HFF-Myc (cell line): ENCODE measurements at regions not wholly inside any gene's neighbourhood (a gene's known extent, or its start where the extent isn't known, plus 50 kb on each side); places are given as distances from the start of the nearest gene placed in this dataset.

Experiments
- DNase-seq: peaks from one replicate; pipeline ENCODE4 v3.0.0-alpha.2; 2011; ENCODE audit warnings: low read depth; ENCODE audit errors: extremely low read depth
- H3K4me3 ChIP-seq: replicated peaks from 2 replicates; pipeline ENCODE4 v1.5.1; 2011; ENCODE audit warnings: low read depth, mild to moderate bottlenecking, control low read depth, low read length
- TF ChIP-seq, protein P1 (sequence below): IDR thresholded peaks from 2 replicates; pipeline ENCODE4 v1.5.1; 2012; ENCODE audit warnings: mild to moderate bottlenecking, low read depth, low read length, control low read depth; ENCODE audit errors: missing control alignments

DNA sequence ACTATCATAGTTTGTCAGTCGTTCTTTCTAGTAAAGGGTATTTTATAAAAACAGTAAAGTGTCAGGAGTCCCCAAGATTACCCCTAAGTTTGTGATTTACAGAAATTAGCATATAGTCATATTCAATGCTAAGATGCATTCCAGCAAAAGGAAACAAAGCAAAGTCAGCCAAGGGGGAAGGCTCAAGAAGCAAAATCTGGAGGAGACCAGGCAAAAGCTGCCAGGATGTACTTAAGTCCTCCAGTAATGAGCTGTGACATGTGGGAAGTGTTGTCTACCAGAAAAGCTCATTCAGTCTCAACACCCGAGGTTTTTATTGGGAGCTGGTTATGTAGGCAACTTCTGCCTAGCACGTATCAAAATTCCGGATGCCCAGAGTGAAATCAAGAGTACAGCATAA is 373.4 kb upstream of the TMPRSS15 start:
- DNase-seq, result no peak
- TF ChIP-seq, protein P1, sequence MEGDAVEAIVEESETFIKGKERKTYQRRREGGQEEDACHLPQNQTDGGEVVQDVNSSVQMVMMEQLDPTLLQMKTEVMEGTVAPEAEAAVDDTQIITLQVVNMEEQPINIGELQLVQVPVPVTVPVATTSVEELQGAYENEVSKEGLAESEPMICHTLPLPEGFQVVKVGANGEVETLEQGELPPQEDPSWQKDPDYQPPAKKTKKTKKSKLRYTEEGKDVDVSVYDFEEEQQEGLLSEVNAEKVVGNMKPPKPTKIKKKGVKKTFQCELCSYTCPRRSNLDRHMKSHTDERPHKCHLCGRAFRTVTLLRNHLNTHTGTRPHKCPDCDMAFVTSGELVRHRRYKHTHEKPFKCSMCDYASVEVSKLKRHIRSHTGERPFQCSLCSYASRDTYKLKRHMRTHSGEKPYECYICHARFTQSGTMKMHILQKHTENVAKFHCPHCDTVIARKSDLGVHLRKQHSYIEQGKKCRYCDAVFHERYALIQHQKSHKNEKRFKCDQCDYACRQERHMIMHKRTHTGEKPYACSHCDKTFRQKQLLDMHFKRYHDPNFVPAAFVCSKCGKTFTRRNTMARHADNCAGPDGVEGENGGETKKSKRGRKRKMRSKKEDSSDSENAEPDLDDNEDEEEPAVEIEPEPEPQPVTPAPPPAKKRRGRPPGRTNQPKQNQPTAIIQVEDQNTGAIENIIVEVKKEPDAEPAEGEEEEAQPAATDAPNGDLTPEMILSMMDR, result no peak
- no peak overlapping the region for H3K4me3 ChIP-seq

DNA sequence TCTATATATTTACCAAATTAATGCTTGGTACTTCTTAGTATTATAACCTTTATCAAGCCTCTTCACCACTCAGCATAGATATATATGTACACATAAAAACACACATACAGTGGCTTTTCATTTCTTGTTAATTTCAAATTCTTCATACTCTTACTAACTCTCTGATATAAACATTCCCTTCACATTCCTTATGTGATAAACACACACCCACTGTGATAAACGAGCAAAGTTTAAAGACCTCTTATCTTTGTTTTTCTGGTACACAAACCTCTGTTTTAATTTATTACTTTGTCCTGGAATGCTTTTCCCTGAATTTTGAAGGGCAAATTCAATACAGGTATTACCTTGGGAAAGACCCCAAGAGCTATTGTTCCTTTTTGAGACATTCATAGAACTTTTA is 379.1 kb upstream of the TMPRSS15 start:
- TF ChIP-seq, protein P1, result no peak
- no peak for DNase-seq
- H3K4me3 ChIP-seq, result no peak overlapping the region

DNA sequence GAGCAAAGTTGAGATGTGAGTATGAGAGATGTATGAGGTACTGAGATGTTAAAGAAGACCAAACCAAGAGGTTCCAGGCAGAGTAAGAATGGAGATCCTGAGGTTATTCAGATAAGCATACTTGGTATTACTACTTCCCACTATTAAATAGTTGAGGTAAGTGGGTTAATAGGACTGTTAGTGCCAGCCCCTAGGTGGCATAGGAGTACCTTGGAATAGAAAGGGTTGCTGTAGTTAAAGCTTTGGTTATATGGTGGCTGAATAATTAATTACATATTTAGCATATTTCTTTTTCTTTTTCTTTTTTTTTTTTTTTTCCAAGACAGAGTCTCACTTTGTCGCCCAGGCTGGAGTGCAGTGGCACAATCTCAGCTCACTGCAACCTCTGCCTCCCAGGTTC is 397.9 kb upstream of the TMPRSS15 start:
- DNase-seq, result no peak
- no peak overlapping the region for H3K4me3 ChIP-seq

DNA sequence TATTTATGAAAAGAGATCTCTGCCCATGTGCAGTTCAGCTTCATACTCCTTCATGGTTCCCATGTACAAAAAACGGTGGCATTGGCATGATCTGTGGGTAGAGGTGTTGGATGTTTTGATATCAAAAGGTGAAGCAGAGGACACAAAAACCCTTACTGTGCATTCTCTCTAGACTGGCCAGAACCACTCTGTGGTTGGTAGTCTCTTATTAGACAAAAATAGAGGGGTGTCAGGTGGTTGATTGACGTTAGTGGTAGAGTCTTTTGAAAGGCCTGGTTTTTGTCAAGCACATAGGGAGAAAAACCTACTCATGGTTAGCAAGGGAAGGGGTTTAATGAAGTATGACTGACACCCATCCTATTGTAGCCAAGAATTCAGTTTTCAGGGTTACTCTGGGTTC is 400.0 kb upstream of the TMPRSS15 start:
- DNase-seq, result no peak
- TF ChIP-seq, protein P1, result no peak
- H3K4me3 ChIP-seq, result no peak overlapping the region

More for the DNA sequence above, 397.9 kb upstream of the TMPRSS15 start:
- TF ChIP-seq, protein P1, result no peak

DNA sequence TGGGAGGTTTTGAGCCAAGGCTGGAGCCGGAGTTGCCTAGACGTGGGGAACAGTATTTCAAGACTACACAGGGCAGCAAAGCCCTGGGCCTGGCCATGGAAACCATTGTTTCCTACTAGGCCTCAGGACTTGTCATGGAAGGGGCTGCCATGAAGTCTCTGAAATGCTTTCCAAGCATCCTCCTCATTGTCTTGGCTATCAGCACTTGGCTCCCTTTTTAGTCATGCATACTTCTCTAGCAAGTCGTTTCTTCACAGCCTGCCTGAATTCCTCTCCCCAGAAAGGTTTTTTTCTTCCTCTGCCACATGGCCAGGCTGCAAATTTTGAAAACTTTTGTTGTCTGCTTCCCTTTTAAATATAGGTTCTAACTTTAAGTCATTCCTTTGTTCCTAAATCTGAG is 406.6 kb upstream of the TMPRSS15 start:
- TF ChIP-seq, protein P1, result no peak

DNA sequence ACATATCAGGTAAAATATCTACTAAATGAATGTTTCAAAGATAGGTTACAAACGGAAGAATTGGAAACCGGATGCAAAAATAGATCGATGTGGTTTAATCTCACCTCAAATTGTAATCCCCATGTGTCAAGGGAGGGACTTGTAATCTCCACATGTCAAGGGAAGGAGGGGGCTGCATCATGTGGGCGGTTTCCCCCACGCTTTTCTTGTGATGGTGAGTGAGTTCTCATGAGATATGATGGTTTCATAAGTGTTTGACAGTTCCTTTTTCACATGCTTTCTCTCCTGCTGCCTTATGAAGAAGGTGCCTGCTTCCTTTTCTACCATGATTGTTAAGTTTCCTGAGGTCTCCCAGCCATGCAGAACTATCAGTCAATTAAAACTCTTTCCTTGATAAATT is 408.7 kb upstream of the TMPRSS15 start:
- no peak for DNase-seq
- H3K4me3 ChIP-seq, result no peak overlapping the region
- TF ChIP-seq, protein P1, result no peak

More for the DNA sequence above, 406.6 kb upstream of the TMPRSS15 start:
- no peak overlapping the region for H3K4me3 ChIP-seq
- no peak for DNase-seq

DNA sequence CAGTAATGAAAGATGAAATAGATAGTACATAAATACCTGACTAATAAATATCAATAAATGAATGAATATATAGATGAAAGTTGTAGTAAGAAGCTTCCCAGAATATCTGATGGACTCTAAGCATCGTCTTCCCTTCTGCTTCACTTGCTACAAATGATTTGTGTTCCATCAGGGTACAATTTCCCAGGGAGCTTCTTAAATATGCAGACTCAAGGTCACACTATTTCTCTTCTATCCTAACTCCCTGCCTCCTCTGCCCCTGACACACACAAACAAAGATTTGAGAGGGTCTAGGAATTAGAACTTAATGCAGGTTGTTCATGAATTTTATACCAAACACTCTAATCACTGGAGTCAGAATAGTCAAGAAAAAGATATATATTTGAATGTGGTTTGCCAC is 415.9 kb upstream of the TMPRSS15 start:
- DNase-seq, result no peak
- TF ChIP-seq, protein P1, result no peak
- H3K4me3 ChIP-seq, result no peak overlapping the region
